ENCODE measurements at regions not wholly inside any gene's neighbourhood (a gene's known extent, or its start where the extent isn't known, plus 50 kb on each side); places are given as distances from the start of the nearest gene placed in this dataset.
"Not testable (repeated sequence)": the region's sequence is repeated elsewhere in the genome, so short reads cannot be mapped to it uniquely, and the experiment has no call there.

DNA sequence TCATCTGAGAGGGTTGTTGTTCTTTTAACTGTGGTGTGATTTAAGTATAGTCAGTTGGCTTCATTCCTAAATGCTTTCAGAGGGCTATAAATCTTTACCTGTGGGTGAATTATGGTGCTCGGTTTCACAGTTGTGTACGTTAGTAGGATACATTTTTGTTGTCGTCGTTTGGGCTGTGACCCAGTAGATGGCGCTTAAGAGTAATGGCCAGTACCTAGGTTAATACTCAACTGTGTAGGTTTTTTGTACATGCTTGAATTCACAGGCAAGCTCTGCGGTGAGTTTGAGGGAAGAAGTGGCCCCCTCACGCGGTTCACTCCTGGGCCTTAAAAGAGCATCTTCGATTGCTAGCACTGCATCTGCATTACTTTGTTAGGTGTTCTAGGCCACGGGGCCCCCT is 571.7 kb upstream of the TGIF2LX start:
- not testable (repeated sequence) for H3K79me2 ChIP-seq (ENCODE audit: low read length); H3K9ac ChIP-seq (ENCODE audit: low read length); H3K36me3 ChIP-seq (replicated peaks; ENCODE audit: low read depth, low read length); H2AFZ ChIP-seq (ENCODE audit: low read depth, low read length); H3K4me3 ChIP-seq (ENCODE audit: low read length); H3K27me3 ChIP-seq (ENCODE audit: low read depth, low read length); H4K20me1 ChIP-seq (ENCODE audit: insufficient read depth, low read length); H3K4me1 ChIP-seq (ENCODE audit: low read length); H3K27ac ChIP-seq (ENCODE audit: low read length); H3K9me3 ChIP-seq (ENCODE audit: insufficient read depth, low read length)
- TF ChIP-seq, protein P1, sequence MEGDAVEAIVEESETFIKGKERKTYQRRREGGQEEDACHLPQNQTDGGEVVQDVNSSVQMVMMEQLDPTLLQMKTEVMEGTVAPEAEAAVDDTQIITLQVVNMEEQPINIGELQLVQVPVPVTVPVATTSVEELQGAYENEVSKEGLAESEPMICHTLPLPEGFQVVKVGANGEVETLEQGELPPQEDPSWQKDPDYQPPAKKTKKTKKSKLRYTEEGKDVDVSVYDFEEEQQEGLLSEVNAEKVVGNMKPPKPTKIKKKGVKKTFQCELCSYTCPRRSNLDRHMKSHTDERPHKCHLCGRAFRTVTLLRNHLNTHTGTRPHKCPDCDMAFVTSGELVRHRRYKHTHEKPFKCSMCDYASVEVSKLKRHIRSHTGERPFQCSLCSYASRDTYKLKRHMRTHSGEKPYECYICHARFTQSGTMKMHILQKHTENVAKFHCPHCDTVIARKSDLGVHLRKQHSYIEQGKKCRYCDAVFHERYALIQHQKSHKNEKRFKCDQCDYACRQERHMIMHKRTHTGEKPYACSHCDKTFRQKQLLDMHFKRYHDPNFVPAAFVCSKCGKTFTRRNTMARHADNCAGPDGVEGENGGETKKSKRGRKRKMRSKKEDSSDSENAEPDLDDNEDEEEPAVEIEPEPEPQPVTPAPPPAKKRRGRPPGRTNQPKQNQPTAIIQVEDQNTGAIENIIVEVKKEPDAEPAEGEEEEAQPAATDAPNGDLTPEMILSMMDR (IDR thresholded peaks at IDR 0.05; ENCODE audit: low read depth, low read length), result peak; percentile 32
- peak overlapping the region; percentile 30 for H3K4me2 ChIP-seq (ENCODE audit: low read length)

DNA sequence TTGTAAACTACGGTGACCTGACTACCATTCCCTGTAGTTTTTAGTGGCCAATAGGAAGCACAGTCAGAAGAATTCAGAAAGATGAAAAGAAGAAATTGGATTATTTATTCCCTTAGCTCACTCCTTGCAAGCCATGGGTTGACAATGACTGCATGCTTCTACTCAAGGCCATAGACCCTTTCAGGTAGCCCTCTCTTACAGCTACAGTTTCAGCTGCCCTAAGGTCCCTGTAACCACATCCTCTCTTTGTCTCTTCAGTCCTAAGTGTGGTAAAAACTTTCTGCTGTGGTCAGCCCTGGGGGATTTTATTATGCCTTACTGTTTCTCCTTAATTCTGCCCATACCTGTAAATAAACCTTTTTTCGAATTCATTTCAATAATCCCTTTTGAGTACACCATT is 551.8 kb upstream of the TGIF2LX start:
- not testable (repeated sequence) for H3K27me3 ChIP-seq (ENCODE audit: low read depth, low read length); H3K4me1 ChIP-seq (ENCODE audit: low read length); H3K9ac ChIP-seq (ENCODE audit: low read length); H3K36me3 ChIP-seq (replicated peaks; ENCODE audit: low read depth, low read length); H3K4me3 ChIP-seq (ENCODE audit: low read length); H3K4me2 ChIP-seq (ENCODE audit: low read length); H4K20me1 ChIP-seq (ENCODE audit: insufficient read depth, low read length); H3K27ac ChIP-seq (ENCODE audit: low read length); H2AFZ ChIP-seq (ENCODE audit: low read depth, low read length); H3K79me2 ChIP-seq (ENCODE audit: low read length); H3K9me3 ChIP-seq (ENCODE audit: insufficient read depth, low read length)

DNA sequence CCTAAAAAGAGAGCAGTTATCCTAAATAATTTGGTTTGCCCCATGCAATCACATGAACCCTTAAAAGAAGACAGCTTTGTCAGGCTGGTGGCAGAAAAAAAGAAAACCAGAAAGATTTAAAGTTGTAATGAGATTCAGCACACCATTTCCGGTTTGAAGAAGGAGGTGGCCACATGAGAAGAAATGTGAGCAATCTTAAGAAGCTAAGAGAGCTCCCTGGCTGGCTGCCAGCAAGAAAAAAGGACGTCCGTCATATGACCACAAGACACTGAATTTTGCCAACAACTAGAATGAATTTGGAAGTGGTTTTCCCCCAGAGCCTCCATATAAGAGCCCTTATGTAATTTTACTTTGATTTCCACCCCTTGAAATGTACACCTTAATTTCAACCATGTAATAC is 528.7 kb upstream of the TGIF2LX start:
- not testable (repeated sequence) for H4K20me1 ChIP-seq (ENCODE audit: insufficient read depth, low read length); H2AFZ ChIP-seq (ENCODE audit: low read depth, low read length); H3K36me3 ChIP-seq (replicated peaks; ENCODE audit: low read depth, low read length); H3K27ac ChIP-seq (ENCODE audit: low read length); H3K9ac ChIP-seq (ENCODE audit: low read length); H3K4me3 ChIP-seq (ENCODE audit: low read length); H3K9me3 ChIP-seq (ENCODE audit: insufficient read depth, low read length); H3K4me1 ChIP-seq (ENCODE audit: low read length); H3K27me3 ChIP-seq (ENCODE audit: low read depth, low read length); H3K4me2 ChIP-seq (ENCODE audit: low read length); H3K79me2 ChIP-seq (ENCODE audit: low read length)

- H3K79me2 ChIP-seq (ENCODE audit: low read length), result not testable (repeated sequence)
Observed at GRCh38 chrX:89402818-89403217, 518.9 kb upstream of the TGIF2LX start.

DNA sequence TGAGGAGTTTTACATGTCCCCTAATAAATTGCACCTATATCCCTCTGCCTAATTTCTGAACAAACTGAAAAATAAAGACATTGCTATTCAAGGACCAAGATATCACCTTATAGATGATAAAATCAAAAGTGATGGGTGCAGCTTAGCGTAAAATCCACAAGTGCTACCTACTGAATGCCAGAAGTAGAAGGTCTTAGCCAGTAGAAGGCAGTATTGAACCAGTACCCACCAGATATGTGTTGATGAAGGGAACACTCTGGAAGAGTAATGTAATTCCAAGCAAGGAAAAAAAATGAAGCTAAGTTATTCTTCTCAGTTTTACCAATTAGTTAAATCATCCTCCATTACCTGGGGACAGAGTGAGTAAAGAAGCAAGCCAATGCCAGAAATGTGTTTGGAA is 516.6 kb upstream of the TGIF2LX start:
- H3K4me1 ChIP-seq (ENCODE audit: low read length); H3K27ac ChIP-seq (ENCODE audit: low read length); H3K9me3 ChIP-seq (ENCODE audit: insufficient read depth, low read length); H3K9ac ChIP-seq (ENCODE audit: low read length); H3K79me2 ChIP-seq (ENCODE audit: low read length); H3K27me3 ChIP-seq (ENCODE audit: low read depth, low read length); H3K4me2 ChIP-seq (ENCODE audit: low read length); H2AFZ ChIP-seq (ENCODE audit: low read depth, low read length); H4K20me1 ChIP-seq (ENCODE audit: insufficient read depth, low read length); H3K36me3 ChIP-seq (replicated peaks; ENCODE audit: low read depth, low read length); H3K4me3 ChIP-seq (ENCODE audit: low read length): not testable (repeated sequence)
- TF ChIP-seq, protein P1 (IDR thresholded peaks at IDR 0.05; ENCODE audit: low read depth, low read length), result peak; percentile 14; the same call in 1 of the 2 replicates

More at GRCh38 chrX:89402818-89403217, 518.9 kb upstream of the TGIF2LX start:
- not testable (repeated sequence) for H3K27ac ChIP-seq (ENCODE audit: low read length); H3K4me2 ChIP-seq (ENCODE audit: low read length); H3K4me1 ChIP-seq (ENCODE audit: low read length); H3K27me3 ChIP-seq (ENCODE audit: low read depth, low read length); H4K20me1 ChIP-seq (ENCODE audit: insufficient read depth, low read length); H3K36me3 ChIP-seq (replicated peaks; ENCODE audit: low read depth, low read length); H2AFZ ChIP-seq (ENCODE audit: low read depth, low read length); H3K9me3 ChIP-seq (ENCODE audit: insufficient read depth, low read length); H3K4me3 ChIP-seq (ENCODE audit: low read length); H3K9ac ChIP-seq (ENCODE audit: low read length)

- H3K36me3 ChIP-seq (replicated peaks; ENCODE audit: low read depth, low read length); H3K4me1 ChIP-seq (ENCODE audit: low read length); H3K9me3 ChIP-seq (ENCODE audit: insufficient read depth, low read length); H3K4me2 ChIP-seq (ENCODE audit: low read length); H2AFZ ChIP-seq (ENCODE audit: low read depth, low read length); H4K20me1 ChIP-seq (ENCODE audit: insufficient read depth, low read length); H3K4me3 ChIP-seq (ENCODE audit: low read length); H3K27me3 ChIP-seq (ENCODE audit: low read depth, low read length); H3K27ac ChIP-seq (ENCODE audit: low read length); H3K9ac ChIP-seq (ENCODE audit: low read length); H3K79me2 ChIP-seq (ENCODE audit: low read length): not testable (repeated sequence)
Observed at GRCh38 chrX:89416930-89417329, 504.8 kb upstream of the TGIF2LX start.

GRCh38 chrX:89432652-89433231 is 489.0 kb upstream of the TGIF2LX start:
- not testable (repeated sequence) for H4K20me1 ChIP-seq (ENCODE audit: insufficient read depth, low read length); H3K4me3 ChIP-seq (ENCODE audit: low read length)

More at GRCh38 chrX:89432652-89433231, 489.0 kb upstream of the TGIF2LX start:
- not testable (repeated sequence) for H3K27ac ChIP-seq (ENCODE audit: low read length); H3K36me3 ChIP-seq (replicated peaks; ENCODE audit: low read depth, low read length); H3K9ac ChIP-seq (ENCODE audit: low read length); H3K27me3 ChIP-seq (ENCODE audit: low read depth, low read length); H3K4me2 ChIP-seq (ENCODE audit: low read length); H3K9me3 ChIP-seq (ENCODE audit: insufficient read depth, low read length); H3K79me2 ChIP-seq (ENCODE audit: low read length); H2AFZ ChIP-seq (ENCODE audit: low read depth, low read length); H3K4me1 ChIP-seq (ENCODE audit: low read length)
